ENCODE measurements at regions not wholly inside any gene's neighbourhood (a gene's known extent, or its start where the extent isn't known, plus 50 kb on each side); places are given as distances from the start of the nearest gene placed in this dataset.

- H3K27me3 ChIP-seq (ENCODE audit: low read length), result no peaks in the 10 kb centered on the region
- TF ChIP-seq EZH2phosphoT487 (conservative IDR thresholded peaks at IDR 0.05; ENCODE audit: low read length) (no peak), CTCF (IDR thresholded peaks at IDR 0.05; ENCODE audit: insufficient read depth, low read length, poor library complexity, severe bottlenecking) (no peak)
- H3K36me3 ChIP-seq (ENCODE audit: low read length), result no peaks in the 10 kb centered on the region
- no peak overlapping the region for H3K9ac ChIP-seq (ENCODE audit: low read length)
- no peak overlapping the region for H2AFZ ChIP-seq (ENCODE audit: low read depth, low read length, severe bottlenecking)
- no peaks in the 10 kb centered on the region for H4K20me1 ChIP-seq (ENCODE audit: low read depth, low read length)
- H3K4me2 ChIP-seq (ENCODE audit: low read depth, low read length, poor library complexity, severe bottlenecking), result no peak overlapping the region
- H3K9me2 ChIP-seq (replicated peaks; ENCODE audit: insufficient read depth, low read length), result no peaks in the 10 kb centered on the region
- H3K27ac ChIP-seq (ENCODE audit: low read depth, low read length), result no peak overlapping the region
- no peak overlapping the region for H3K4me3 ChIP-seq (ENCODE audit: insufficient read depth, low read length, poor library complexity, severe bottlenecking)
- H3F3A ChIP-seq (ENCODE audit: insufficient read depth), result no peaks in the 10 kb centered on the region
- H3K79me2 ChIP-seq (ENCODE audit: insufficient read depth, low read length), result no peaks in the 10 kb centered on the region
- H3K9me3 ChIP-seq (ENCODE audit: insufficient read depth, low read length), result no peaks in the 10 kb centered on the region
Measured at GRCh38 chrX:15160558-15161095, 109.3 kb downstream of the ASB9 start.

- H3K9ac ChIP-seq (ENCODE audit: low read length), result no peak overlapping the region
- no peak overlapping the region for H3K27ac ChIP-seq (ENCODE audit: low read depth, low read length)
- no peaks in the 10 kb centered on the region for H3K9me3 ChIP-seq (ENCODE audit: insufficient read depth, low read length)
Measured at GRCh38 chrX:15158736-15159406, 111.0 kb downstream of the ASB9 start.

GRCh38 chrX:15158350-15158735 is 111.5 kb downstream of the ASB9 start:
- H3K4me3 ChIP-seq (ENCODE audit: insufficient read depth, low read length, poor library complexity, severe bottlenecking), result no peak overlapping the region
- H2AFZ ChIP-seq (ENCODE audit: low read depth, low read length, severe bottlenecking), result no peak overlapping the region
- no peaks in the 10 kb centered on the region for H3K79me2 ChIP-seq (ENCODE audit: insufficient read depth, low read length)
- H3K4me2 ChIP-seq (ENCODE audit: low read depth, low read length, poor library complexity, severe bottlenecking), result no peak overlapping the region
- TF ChIP-seq CTCF (IDR thresholded peaks at IDR 0.05; ENCODE audit: insufficient read depth, low read length, poor library complexity, severe bottlenecking) (no peak), EZH2phosphoT487 (conservative IDR thresholded peaks at IDR 0.05; ENCODE audit: low read length) (no peak)
- no peaks in the 10 kb centered on the region for H3K9me3 ChIP-seq (ENCODE audit: insufficient read depth, low read length)
- no peaks in the 10 kb centered on the region for H3K36me3 ChIP-seq (ENCODE audit: low read length)
- H3K27me3 ChIP-seq (ENCODE audit: low read length), result no peaks in the 10 kb centered on the region
- no peaks in the 10 kb centered on the region for H4K20me1 ChIP-seq (ENCODE audit: low read depth, low read length)
- H3K9ac ChIP-seq (ENCODE audit: low read length), result no peak overlapping the region
- H3K27ac ChIP-seq (ENCODE audit: low read depth, low read length), result no peak overlapping the region
- H3F3A ChIP-seq (ENCODE audit: insufficient read depth), result no peaks in the 10 kb centered on the region
- no peaks in the 10 kb centered on the region for H3K9me2 ChIP-seq (replicated peaks; ENCODE audit: insufficient read depth, low read length)

More at GRCh38 chrX:15158736-15159406, 111.0 kb downstream of the ASB9 start:
- Histone ChIP-seq H4K20me1 (ENCODE audit: low read depth, low read length) (no peaks in the 10 kb centered on the region), H3K79me2 (ENCODE audit: insufficient read depth, low read length) (no peaks in the 10 kb centered on the region), H3K4me3 (ENCODE audit: insufficient read depth, low read length, poor library complexity, severe bottlenecking) (no peak overlapping the region), H3F3A (ENCODE audit: insufficient read depth) (no peaks in the 10 kb centered on the region), H3K9me2 (replicated peaks; ENCODE audit: insufficient read depth, low read length) (no peaks in the 10 kb centered on the region), H3K27me3 (ENCODE audit: low read length) (no peaks in the 10 kb centered on the region), H3K36me3 (ENCODE audit: low read length) (no peaks in the 10 kb centered on the region), H3K4me2 (ENCODE audit: low read depth, low read length, poor library complexity, severe bottlenecking) (no peak overlapping the region), H2AFZ (ENCODE audit: low read depth, low read length, severe bottlenecking) (no peak overlapping the region)
- TF ChIP-seq CTCF (IDR thresholded peaks at IDR 0.05; ENCODE audit: insufficient read depth, low read length, poor library complexity, severe bottlenecking), result no peak
- no peak for TF ChIP-seq EZH2phosphoT487 (conservative IDR thresholded peaks at IDR 0.05; ENCODE audit: low read length)

Data from SU-DHL-6 (cell line).